ENCODE measurements at regions not wholly inside any gene's neighbourhood (a gene's known extent, or its start where the extent isn't known, plus 50 kb on each side); places are given as distances from the start of the nearest gene placed in this dataset.

DNA sequence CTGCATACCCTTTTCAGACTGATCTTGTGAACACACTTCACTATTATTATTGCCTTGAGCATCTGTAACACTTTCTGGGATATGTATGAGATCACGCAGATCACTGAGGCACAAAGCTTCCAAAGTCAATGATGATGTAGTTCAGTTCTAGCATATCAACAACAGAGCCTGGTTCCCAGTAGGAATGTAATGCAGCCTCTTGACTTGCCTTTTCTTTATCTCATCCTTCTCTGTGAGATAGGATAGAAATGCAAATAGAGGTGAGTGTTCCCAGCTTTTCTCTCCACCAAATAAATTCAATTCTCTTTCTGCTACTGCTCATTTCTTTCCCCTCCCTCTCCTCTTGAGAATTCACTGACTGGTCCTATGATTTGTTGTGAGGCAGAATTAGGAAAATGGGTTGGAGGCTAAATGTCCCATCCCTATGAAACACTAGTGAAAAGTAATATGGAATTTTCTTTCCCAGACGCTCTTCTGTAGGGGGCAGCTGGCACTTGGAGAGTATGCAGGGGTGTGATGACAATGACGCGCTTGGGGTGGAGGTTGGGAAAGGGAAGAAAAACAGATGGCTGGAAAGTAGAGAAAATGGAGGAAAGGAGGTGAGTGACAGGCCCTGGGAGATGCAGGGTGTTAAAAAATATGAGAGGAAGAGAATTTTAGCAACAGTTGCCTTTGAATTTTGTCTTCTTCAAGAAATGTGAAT lies 96.0 kb upstream of the TMTC1 start:
- DNase-seq (ENCODE audit: low spot score): no peak

DNA sequence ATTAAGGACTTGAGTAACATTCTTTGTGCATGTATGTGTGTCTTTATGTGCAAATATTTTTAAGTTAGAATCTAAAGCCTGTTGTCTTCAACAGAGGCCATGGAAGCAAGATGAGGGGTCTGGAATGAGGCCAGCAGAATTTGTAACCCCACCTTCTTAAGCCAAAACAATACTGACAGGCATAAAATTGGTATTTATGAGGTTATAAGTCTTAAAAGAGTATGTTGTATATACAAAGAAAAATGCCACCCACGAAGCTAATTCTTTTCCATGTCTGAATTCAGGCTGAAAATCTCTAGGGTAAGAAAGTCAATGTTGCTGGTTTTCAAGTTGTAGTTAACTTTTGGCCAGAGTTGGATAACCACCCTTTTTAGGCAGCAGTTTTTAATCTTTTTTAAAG lies 86.2 kb upstream of the TMTC1 start:
- DNase-seq (ENCODE audit: low spot score): no peak

DNA sequence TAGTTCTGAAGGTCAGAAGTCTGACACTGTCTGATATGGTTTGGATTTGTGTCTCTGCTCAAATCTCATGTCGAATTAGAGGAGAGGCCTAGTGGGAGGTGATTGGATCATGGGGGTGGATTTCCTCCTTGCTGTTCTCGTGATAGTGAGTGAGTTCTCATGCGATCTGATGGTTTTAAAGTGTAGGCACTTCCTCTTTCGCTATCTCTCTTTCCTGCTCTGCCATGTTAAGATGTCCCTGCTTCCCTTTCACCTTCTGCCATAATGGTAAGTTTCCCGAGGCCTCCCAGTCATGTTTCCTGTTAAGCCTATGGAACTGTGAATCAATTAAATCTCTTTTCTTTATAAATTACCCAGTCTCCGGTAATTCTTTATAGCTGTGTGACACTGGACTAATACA lies 84.1 kb upstream of the TMTC1 start:
- DNase-seq (ENCODE audit: low spot score): no peak

DNA sequence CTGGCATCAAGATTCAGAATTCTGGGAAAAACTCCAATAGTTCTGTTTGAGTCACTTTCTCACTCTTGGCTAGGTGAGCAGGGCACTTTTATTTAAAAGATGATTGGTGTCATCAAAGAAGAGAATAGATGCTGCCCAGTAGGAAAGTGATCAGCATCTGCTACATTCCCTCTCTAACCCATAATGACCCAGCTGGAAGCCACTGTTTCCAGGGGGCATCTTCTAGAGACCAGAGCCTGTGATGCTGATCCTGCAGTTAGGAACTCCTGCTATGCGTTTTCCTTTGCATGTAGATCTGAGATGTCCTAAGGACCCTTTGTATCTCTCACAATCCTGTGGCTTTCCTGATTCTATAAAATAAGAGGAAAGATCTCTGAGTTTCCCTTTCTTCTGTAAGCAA lies 79.9 kb upstream of the TMTC1 start:
- DNase-seq (ENCODE audit: low spot score): no peak

DNA sequence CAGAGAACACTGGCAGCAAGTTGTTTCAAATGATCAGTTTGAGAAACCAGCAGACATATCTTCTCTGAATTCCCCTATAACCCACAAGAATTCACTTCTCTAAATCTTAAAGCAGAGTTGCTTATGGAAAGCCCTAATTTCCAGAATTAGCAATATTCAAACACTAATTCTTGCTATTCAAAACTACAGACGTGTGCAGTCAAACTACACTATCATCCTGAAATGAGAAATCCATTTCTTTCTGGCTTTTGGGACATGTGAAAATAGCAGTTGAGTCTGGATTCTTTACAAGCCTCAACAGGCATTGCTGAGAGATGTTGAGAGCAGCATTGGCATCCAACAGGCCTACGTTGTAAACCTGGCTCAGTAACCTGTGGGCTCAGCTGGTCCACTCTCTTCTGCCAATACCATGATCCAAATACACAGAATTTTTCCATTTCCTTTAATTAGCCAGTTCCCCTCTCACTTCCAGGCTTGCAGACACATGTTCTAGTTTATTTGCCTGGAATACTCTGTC lies 74.6 kb upstream of the TMTC1 start:
- DNase-seq (ENCODE audit: low spot score): no peak

DNA sequence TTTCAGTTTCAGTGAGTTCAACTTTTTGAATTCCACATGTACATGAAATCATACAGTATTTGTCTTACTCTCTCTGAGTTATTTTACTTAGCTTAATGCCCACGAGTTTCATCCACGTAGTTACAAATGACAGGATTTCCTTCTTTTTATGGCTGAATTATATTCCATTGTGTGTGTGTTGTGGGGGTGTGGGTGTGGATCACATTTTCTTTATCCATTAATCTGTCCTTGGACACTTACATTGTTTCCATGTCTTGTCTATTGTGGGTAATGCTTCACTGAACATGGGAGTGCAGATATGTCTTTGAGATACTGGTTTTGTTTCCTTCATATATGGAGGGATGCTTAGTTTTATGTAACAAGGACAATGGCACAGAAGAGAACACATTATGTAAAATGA lies 63.5 kb upstream of the TMTC1 start:
- no peak for DNase-seq (ENCODE audit: low spot score)

DNA sequence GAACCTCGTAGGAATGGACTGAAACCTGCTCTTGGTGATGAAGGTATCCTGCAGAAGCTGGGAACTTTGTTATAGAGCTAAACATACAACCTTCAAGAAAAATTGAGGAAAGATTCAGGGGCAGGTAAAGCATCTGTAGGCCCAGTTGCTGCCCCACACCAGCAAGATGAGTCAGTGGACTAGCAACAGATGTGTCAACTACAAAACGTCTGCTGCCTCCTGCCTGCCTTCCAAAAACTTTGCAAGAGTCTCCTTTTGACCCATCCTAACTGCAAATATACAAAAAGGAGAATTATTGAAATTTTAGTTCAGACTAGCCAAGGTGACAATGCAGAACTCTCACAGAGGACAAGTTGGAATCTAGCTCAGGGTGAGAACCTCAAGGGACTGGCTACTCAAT lies 60.9 kb upstream of the TMTC1 start:
- DNase-seq (ENCODE audit: low spot score): no peak

DNA sequence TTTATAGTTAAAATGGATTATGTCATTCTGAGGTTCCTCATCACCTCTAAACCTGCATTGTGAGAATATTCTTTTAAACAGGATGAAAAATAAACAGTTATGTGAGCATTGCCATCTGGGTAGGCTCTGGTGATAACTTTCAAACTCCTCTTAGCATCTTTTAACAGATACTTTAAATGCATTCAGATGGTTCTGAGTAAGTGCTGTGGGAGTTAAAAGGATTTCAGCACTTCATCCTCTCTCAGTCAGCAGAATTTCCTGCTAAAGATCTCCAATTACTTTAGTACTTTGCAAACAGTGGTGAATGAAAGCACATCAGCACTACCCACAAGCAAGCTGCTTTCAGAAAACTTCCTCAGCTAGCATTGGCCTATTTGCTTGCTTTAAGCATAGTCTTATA lies 59.3 kb upstream of the TMTC1 start:
- DNase-seq (ENCODE audit: low spot score): no peak

DNA sequence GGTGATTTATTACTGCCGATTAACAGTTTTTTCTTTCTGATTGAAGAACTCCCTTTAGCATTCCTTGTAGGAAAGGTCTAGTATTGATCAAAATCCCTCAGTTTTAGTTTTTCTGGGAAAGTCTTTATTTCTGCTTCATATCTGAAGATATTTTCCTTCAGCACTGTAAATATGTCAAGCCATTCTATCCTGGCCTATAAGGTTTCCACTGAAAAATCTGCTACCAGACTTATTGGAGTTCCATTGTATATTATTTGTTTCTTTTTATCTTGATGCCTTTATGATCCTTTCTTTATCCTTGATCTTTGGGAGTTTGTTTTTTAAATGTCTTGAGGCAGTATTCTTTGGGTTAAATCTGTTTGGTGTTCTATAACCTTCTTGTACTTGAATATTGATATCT lies 55.0 kb upstream of the TMTC1 start:
- no peak for DNase-seq (ENCODE audit: low spot score)

Measured in AG08396 (cell line).